HG02678 (cell line): ENCODE measurements at regions not wholly inside any gene's neighbourhood (a gene's known extent, or its start where the extent isn't known, plus 50 kb on each side); places are given as distances from the start of the nearest gene placed in this dataset.

Experiments
- ATAC-seq: cut with Tn5 transposase; IDR thresholded peaks from one replicate; pipeline ENCODE4 v1.9.1; 2021; ENCODE audit warnings: mild to moderate bottlenecking, moderate library complexity; ENCODE audit not compliant: unreplicated experiment

DNA sequence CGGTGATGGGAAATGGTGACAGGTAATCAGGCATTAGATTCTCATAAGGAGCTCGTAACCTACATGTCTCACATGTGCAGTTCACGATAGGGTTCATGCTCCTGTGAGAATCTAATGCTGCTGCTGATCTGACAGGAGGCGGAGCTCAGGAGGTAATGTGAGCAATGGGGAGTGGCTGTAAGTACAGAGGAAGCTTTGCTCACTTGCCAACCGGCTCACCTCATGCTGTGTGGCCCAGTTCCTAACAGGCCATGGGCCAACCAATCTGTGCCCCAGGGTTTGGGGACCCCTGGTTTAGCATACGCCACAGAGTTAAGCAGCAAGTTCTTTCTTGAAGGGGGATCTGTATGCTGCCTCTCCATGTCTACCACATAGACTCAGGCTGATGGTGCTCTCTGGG, 133.1 kb downstream of the IQUB start:
- ATAC-seq, result no peak

DNA sequence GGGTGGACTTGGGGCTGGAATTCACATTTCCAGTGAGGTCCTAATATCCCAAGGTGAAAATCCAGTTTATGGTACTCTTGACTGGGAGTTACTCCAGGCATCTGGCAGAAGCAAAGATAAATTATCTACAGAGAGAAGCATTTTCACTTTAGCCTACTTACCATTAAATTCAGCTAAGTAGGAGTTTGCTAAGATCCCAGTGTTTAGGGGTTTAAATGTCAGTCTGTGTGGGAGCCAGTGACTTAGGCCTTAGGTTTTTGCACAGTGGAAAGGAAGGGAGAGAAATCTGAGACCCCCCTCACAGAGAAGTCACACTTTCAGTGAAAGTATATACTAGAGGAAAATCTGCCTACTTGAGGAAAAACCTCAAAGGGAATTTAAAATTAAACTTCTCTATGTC, 134.2 kb downstream of the IQUB start:
- ATAC-seq, result no peak

DNA sequence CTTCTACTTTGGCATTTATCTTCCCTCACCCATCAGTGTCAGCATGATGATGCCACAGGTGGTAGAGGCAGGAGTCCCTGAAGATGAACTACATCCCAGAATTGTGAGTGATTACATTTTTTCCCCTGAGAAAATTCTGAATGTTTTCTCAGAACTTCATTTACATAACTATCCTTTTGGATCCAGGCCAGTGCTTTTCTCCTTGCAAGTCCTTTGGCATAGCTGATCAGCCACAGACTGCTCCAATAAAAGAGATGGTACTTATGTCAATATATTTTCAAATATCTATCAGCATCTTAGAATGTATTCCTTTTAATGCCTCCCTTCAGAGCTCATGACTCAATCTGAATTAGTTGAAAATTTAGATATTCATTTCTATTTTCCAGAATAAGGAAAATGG, 135.5 kb downstream of the IQUB start:
- no peak for ATAC-seq

DNA sequence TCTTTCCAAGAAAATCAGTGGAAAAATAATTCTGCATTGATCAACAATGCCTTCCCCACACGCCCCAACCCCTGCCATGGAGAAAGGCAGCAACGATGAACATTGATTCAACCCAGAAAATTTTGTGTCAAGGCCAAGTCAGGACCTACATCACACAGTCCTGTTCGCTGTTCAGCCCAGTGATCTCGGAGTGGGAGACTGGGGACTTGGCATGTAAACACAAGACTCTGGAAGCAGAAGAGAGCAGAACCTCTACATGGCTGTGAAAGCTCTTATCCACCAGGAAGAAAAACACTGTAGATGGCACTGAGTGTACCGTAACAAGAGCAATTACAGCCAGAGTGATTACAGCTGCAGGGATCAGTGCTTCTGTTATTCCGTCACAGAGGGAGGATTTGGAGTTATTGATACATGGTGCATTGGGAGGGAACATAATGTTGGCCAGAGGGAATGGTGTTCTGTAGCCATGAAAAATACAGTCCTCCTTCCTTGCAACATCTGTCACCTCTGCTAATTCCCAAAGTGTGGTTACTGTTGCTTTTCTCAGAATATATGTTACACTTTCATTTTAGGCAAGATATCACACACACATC, 136.6 kb downstream of the IQUB start:
- no peak for ATAC-seq

DNA sequence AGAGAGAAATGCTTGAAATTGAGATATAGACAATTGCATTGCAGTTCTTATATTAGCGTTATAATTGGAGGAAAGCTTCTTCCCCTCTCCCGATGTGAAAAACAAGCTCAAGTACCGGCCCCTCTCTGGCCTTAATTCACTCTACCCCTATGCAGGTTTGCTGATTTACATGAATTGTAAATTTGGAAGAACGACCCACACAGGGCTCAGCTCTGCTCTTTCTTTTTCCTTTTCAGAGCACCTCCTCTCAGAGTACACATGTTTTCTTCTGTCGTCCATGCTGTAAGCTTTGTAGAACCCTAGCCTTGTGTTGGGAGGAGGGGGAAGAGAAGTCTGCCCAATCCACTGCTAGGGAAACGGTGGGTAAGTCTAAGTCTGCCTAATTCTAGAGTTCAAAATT, 140.8 kb downstream of the IQUB start:
- ATAC-seq, result no peak

DNA sequence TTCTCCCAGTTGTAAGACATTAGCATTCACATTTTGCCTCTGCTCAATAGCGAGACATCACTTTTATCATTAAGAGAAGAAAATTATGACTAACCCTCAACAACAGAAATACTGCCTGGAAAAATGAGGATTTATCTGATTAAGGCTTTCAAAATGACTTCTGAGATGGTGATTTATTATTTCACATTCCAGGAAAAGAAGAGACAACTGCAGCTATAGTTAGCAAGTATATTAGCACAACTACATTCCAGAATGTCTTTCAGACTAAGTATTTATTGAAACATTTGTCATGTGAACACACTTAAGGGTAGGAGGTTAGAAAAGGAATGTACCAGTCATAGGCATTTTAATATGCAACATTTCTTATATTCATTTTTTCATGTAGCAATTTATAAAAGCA, 162.0 kb downstream of the IQUB start:
- ATAC-seq, result no peak

DNA sequence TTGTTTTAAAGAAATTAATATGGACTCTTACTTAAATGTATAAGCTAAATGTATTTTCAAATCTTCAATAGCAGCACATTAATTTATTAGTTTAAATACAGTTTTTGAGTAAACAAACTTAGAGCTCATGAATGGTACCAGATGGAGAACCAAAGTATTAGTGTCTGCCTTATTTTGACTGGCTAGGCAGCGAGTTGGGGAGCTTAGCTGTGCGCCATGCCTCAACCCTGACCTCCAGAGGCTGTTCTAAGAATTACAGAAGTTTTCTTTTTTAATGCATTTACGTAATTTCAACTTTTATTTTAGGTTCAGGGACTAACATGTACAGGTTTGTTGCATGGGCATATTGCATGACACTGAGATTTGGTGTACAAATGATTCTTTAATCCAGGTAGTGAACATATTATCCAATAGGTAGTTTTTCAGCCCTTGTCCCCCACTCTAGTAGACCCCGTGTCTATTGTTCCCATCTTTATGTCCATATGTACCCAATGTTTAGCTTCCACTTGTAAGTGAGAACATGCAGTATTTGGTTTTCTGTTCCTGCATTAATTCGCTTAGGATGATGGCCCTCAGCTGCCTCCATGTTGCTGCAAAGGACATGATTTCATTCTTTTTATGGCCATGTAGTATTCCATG, 166.8 kb downstream of the IQUB start:
- peak; percentile 84 for ATAC-seq

DNA sequence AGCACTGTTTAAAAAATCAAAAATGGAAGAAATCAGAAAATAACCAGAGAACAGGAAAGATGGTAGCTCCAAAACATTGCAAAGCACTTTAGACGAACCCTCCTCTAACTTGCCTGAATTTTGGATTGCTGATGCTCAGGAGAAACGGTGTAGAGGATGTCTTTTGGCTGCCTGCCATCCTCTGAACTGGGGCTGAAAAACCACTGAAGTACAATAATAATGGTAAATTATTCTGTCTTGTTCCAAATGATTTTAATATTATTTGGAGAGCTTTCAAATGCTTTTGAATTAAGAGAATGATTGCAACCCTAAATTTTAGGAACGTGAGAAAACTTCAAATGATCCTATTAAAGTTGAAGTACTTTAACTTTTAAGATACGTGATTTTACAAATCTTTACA, 167.3 kb upstream of the SLC13A1 start:
- no peak for ATAC-seq

DNA sequence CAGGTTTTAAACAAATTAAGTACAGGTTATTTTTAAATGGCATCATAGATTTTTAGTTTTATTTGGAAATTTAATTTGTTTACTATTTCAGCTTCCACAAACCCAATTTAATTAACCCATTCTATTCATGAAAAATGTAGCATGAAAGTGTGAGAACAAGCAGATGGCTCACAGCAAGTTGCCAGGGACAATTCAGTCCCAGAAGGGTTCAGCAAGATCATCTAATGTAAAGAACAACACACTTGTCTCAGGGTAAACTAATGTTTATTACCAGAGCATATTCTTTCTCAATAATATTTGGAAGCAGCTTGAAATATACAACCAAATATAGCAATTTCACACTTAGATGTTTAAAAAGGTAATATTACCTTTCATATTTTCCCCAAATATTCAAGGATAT, 166.9 kb upstream of the SLC13A1 start:
- no peak for ATAC-seq

DNA sequence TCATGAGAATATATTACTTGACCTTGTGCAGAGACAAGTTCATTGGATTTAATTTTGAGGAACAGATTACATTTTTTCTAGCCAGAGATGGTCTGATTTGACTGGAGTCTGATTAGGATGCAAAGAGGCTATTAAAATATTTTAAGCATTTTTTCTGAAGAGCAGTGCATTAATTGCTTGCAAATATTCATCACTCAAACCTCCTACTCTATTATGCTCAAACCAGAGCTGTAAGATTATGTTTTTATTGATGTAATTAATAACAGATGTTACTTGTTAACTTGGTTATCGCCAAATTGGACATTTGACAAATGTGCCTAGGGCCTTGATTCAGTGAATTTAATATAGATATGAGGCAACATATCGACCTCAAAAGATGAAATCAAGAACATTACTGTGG, 160.9 kb upstream of the SLC13A1 start:
- no peak for ATAC-seq

DNA sequence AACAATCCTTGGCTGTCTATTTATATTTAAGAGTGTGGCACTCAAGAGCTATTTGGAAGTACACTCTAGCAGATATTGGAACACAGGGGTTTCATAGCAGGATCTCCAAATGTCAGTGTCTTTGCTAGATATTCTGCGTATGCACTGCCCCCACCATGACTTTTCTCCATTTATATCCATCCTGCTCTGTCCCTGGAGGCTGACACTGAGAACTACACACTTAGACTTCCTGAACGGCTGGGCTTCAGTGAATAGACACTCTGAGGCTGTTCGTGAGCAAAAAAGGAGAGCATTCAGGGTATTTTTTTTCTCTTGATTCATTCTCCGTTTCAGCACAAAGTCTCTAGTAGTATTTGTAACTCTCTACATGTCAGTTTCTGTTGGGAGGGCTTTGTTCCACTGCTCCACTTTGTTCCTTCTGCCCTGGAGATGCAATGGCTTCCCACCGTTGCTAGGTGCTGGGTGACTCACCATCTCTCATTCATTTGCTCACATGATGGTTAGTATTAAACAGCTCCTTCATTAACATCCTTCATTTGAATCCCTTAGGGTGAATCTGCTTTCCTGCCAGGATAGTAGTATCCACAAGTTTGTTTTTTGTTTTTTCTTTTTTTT, 155.9 kb upstream of the SLC13A1 start:
- ATAC-seq, result no peak

DNA sequence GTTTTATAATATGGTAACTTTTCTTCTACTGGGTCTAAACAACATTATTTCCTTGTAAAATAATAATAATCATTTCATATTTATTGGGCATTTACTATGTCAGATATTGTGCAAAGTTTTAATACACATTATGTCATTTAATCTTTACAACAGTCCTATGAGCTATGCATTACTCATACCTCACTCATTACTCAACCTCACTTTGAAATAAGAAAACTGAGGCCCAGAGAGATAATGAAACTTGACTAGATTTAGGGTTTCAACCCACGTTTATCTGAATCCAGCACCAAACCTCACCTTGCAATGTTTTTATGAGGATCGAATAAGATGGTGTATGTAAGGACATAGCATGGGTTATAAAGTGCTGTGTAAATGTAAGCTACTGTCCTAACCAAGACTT, 153.2 kb upstream of the SLC13A1 start:
- no peak for ATAC-seq

DNA sequence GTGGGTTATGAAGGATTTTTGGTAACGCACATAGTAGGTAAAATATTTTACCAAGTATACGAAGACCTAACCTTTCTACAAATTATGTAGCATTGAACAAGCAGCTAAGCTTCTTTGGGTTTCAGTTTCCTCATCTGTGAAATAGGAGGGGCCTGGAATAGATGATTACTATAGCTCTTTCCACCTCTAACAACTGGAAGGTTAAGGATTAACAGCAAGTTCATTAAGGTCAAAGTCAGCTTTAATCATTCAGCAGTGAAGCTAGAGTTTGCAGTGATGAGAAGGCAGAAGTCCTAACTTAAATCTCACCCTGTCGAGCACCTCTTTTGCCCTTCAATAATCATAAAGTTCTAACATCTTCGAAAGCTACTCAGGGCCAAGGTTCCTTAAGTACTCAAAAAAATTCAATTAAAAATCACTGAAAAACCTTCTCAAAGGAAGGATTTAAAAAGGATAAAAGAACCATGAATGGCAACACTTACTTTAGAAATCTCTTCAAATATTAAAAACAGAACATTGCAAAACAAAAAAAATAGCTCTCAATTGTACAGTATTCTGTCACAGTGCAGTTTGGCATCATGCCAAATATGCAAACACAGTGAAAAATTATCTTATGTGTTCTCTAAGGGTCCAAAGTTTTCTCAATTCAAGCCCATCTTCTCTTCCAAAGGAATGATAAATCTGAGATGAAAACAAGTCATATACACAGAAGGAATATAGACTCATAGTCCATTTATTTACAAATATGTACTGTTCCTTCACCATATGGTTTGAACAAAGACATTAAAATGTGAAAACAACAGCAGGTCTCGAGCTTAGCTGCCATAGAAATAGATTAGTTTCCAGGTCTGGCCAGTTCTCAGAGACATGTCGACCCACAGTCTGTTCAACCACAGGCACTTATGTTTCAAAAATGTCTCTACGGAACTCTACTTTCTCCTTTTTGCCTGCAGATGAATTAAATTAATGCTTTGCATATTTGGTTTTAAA, 152.0 kb upstream of the SLC13A1 start:
- ATAC-seq, result no peak

DNA sequence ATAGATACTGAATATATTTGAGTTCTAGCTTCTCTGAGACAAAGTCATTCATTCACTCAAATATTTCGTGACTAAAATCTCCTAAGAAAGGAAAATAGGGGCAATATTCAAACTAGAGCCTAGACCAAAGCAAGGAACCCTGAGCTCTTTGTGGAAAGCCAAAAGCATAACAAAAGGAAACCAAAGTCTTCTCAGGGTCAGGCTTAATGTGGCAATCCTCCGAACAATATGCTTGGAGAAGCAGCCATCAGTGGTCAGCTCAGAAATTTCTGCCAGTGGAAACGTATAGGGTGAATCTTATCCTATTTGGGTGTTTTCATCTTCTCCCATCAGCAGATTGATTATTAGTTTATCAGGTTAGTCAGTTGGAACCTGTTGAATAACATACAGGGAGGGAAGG, 151.3 kb upstream of the SLC13A1 start:
- no peak for ATAC-seq

DNA sequence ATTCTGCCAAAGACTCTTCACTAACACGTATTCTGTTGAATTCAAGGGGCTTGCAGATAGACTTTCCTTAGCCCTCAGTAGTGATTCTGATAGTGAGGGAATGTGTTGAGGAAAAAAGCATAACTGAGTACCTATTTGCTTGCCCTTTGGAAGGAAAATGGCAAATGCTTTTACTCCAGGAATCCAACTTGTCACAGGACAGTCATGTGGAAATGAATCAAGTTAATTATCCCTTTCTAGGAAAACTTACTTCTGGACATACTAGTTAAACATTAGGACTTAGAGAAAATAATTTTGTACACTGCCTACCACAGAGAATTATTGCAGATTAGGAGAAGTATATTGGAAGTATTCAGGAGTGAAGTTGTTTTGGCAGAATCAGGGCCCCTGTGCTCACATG, 148.9 kb upstream of the SLC13A1 start:
- ATAC-seq, result no peak

DNA sequence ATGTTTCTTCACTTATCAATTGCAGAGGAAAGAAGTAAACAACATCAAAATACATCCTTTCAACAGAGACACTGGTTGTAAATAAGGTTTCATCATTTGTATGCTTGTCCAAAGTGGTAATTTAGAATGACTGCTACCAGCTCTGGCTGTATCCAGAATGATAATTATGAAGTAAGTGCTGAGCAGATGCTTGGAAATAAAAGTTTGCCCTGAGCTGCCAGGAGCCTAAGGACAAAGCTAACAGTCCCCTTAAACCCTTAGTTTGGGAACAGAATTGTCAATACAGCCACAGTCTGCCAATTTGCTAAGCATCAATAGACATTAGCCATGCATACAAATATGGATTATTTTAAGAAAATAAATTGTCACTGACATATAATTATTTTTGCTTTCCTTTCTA, 147.0 kb upstream of the SLC13A1 start:
- ATAC-seq, result no peak

DNA sequence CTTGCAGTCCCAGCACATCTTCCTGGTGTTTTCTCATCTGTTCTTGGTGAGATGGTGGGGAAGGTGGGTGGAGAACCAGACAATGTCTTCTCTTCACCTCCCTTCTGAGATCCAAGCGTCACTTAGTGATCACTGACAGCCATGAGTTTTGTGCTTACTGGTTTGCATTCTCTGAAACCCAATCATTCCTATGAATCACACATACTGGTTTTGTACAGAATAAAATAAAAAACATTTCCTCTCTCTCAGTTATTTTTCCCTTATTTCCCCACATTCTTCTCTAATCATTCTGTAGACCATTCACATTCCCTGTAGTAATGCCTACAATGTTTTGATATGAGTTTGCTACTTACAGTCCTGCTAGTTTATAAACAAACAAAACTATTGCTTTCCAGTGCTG, 143.8 kb upstream of the SLC13A1 start:
- ATAC-seq, result no peak

DNA sequence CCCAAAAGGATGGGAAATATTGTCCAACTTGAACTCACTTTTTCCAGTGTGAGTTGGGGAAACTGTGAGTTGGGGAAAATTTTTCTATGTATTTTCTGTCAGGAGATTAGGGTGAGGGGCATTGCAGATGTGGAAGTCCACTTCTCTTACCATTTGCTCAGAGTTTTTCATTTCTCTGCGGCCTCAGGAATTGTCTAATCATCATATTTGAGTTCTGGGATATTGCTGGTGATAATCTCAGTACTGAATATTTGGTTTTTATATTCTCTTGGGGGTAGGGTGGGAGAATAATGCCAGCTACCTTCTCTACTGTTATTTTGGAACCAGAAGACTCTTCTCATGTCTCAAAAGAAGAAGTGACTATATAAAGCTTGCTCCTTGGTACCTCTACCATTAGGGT, 141.3 kb upstream of the SLC13A1 start:
- ATAC-seq, result no peak

DNA sequence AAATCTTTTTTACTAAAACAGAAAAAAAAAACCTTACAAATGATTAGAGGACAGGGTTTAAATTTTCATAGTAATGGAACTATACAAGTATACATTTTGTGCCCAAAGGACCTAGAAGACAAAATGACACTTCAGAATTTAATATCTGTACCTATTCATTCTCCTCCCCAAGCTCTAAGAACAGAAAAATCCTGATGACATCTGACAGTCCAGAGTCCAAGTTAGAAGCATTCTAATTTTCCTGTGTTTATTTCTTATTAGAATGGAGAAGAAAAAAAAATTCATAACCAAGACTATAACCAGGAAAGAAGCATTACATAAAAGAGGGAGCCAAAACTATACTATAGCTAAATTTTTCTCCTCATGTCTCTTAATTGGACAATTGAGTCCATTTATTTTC, 138.9 kb upstream of the SLC13A1 start:
- ATAC-seq, result no peak

DNA sequence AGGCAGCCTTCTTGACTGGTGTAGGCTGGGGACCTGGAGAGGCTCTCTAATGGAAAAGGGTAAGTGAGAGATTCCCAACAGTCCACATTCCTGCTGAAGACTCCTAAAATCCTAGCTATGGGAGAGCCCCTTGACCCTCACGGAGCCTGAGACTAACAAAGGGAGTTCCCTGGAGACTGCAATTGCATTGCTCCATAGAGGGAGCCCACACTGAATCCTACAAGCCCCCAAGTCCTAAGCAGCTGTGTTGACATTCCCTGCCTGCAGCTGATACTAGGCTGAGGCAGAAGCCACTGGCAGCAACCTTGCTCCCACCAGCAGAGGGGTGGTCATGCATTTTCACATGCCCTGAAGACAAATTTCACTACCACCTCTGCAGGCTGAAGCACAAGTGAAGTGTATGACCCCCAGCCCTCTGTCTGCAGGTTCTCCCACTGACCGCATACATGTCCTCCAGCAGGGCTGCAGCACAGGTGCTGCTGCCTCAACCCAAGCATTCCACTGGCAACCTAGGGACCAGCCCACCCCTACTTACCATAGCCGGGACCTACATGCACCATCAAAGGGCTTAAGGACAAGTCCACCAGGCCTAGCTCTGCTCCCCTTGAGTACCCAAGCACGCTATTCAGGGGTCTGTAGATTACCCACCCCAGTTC, 130.3 kb upstream of the SLC13A1 start:
- ATAC-seq, result no peak

DNA sequence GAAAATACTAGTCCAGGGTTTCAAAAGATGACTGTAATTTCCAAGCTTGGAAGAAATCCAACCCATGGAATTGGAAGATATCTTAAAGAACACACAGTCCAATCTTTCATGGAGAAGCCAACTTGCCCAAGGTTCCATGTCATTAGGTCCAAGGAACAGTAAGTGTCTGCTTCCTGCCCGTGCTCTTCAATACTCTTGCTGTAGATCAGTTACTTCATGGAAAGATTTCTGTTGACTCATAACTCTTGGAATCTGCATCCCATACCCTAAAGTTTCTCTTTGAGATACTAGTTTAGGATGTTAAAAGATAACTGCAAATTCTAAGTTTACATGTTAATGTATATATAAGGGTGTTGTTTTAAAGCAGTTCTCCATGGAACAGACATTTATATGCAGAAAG, 127.9 kb upstream of the SLC13A1 start:
- ATAC-seq, result no peak
